Ishikawa (cell line): ENCODE measurements at regions not wholly inside any gene's neighbourhood (a gene's known extent, or its start where the extent isn't known, plus 50 kb on each side); places are given as distances from the start of the nearest gene placed in this dataset.

Experiments
- CEBPB ChIP-seq: IDR thresholded peaks from 2 replicates; pipeline ENCODE4 v1.6.1; 2012
- CREB1 ChIP-seq: IDR thresholded peaks from 2 replicates; pipeline ENCODE4 v1.6.1; 2012; ENCODE audit warnings: low read depth
- EGR1 ChIP-seq: IDR thresholded peaks from 2 replicates; pipeline ENCODE4 v1.6.1; 2012
- EP300 ChIP-seq: IDR thresholded peaks from 2 replicates; pipeline ENCODE4 v1.6.1; 2012; ENCODE audit warnings: borderline replicate concordance
- FOXM1 ChIP-seq: IDR thresholded peaks from 2 replicates; pipeline ENCODE4 v1.6.1; 2012; ENCODE audit warnings: low read depth, borderline replicate concordance
- MAX ChIP-seq: IDR thresholded peaks from 2 replicates; pipeline ENCODE4 v1.6.1; 2012
- RAD21 ChIP-seq: IDR thresholded peaks from 2 replicates; pipeline ENCODE4 v1.6.1; 2012; ENCODE audit warnings: low read depth
- TAF1 ChIP-seq: IDR thresholded peaks from 2 replicates; pipeline ENCODE4 v1.6.1; 2012; ENCODE audit warnings: low read depth, mild to moderate bottlenecking
- TEAD4 ChIP-seq: IDR thresholded peaks from 2 replicates; pipeline ENCODE4 v1.6.1; 2012
- USF1 ChIP-seq: IDR thresholded peaks from 2 replicates; pipeline ENCODE4 v1.6.1; 2012
- YY1 ChIP-seq: IDR thresholded peaks from 2 replicates; pipeline ENCODE4 v1.6.1; 2012; ENCODE audit warnings: low read depth
- ZBTB7A ChIP-seq: IDR thresholded peaks from 2 replicates; pipeline ENCODE4 v1.6.1; 2012; ENCODE audit warnings: low read depth
- TF ChIP-seq, protein P1 (sequence below): IDR thresholded peaks from 2 replicates; pipeline ENCODE4 v1.6.1; 2012; ENCODE audit warnings: low read depth, mild to moderate bottlenecking

DNA sequence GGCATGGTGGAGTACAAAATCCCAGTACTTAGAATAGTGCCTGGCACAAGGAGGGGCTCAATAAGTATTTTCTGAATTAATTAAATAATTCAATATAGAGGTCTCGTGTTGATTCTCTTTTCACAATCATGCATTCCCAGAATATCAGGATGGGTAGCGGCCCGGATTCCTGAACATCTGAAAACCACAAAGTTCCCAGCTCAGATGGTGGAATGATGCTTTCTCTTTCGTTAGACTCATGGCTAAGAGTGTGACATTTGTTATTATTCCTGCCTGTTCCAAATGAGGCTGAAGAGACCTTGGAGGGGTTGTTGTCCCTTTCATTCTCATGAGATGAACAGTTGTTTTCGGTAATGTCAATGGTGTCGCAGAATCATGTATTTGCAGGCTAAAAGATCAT, 95.4 kb upstream of the LIFR start:
- TF ChIP-seq RAD21 (no peak), EP300 (no peak), YY1 (no peak), TAF1 (no peak), FOXM1 (no peak), USF1 (no peak), CEBPB (no peak), MAX (no peak), EGR1 (no peak), CREB1 (no peak), ZBTB7A (no peak), TEAD4 (no peak)
- TF ChIP-seq, protein P1, sequence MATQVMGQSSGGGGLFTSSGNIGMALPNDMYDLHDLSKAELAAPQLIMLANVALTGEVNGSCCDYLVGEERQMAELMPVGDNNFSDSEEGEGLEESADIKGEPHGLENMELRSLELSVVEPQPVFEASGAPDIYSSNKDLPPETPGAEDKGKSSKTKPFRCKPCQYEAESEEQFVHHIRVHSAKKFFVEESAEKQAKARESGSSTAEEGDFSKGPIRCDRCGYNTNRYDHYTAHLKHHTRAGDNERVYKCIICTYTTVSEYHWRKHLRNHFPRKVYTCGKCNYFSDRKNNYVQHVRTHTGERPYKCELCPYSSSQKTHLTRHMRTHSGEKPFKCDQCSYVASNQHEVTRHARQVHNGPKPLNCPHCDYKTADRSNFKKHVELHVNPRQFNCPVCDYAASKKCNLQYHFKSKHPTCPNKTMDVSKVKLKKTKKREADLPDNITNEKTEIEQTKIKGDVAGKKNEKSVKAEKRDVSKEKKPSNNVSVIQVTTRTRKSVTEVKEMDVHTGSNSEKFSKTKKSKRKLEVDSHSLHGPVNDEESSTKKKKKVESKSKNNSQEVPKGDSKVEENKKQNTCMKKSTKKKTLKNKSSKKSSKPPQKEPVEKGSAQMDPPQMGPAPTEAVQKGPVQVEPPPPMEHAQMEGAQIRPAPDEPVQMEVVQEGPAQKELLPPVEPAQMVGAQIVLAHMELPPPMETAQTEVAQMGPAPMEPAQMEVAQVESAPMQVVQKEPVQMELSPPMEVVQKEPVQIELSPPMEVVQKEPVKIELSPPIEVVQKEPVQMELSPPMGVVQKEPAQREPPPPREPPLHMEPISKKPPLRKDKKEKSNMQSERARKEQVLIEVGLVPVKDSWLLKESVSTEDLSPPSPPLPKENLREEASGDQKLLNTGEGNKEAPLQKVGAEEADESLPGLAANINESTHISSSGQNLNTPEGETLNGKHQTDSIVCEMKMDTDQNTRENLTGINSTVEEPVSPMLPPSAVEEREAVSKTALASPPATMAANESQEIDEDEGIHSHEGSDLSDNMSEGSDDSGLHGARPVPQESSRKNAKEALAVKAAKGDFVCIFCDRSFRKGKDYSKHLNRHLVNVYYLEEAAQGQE: no peak
